Activated CD8-positive, alpha-beta T cell treated with anti-CD3 and anti-CD28 coated beads, Interleukin-2, amount 10 ng/mL, durations not matched to agents 7 days and 5 days (primary cell): ENCODE measurements at regions not wholly inside any gene's neighbourhood (a gene's known extent, or its start where the extent isn't known, plus 50 kb on each side); places are given as distances from the start of the nearest gene placed in this dataset.

ENCODE experiments used
- ATAC-seq: fragments of 150-1000 bp; cut with Tn5 transposase; one replicate; pipeline ENCODE4 v1.10.0; 2021; ENCODE audit warnings: moderate library complexity
- CTCF ChIA-PET: fragments of 350-600 bp; sonication (Branson Sonifier 250); formaldehyde crosslinking; loops from one replicate; lab custom pipeline; 2021; ENCODE audit warnings: antibody characterized with exemption; lab: Charles Lee
- POLR2A ChIA-PET: fragments of 350-600 bp; sonication (Branson Sonifier 250); formaldehyde crosslinking; loops from one replicate; lab custom pipeline; 2021; ENCODE audit warnings: antibody characterized with exemption; lab: Charles Lee
- DNase-seq: peaks from one replicate; pipeline ENCODE4 v3.0.0-alpha.2; 2020
- H3K27ac Mint-ChIP-seq: one replicate; pipeline ENCODE4 v1.8.0; 2021; ENCODE audit warnings: mild to moderate bottlenecking, mixed read lengths
- H3K27me3 Mint-ChIP-seq: one replicate; pipeline ENCODE4 v1.8.0; 2021; ENCODE audit warnings: low read depth, mixed read lengths
- H3K36me3 Mint-ChIP-seq: one replicate; pipeline ENCODE4 v1.8.0; 2021; ENCODE audit warnings: low read depth, mixed read lengths
- H3K4me1 Mint-ChIP-seq: one replicate; pipeline ENCODE4 v1.8.0; 2021; ENCODE audit warnings: low read depth, mixed read lengths
- H3K4me3 Mint-ChIP-seq: one replicate; pipeline ENCODE4 v1.8.0; 2021; ENCODE audit warnings: mild to moderate bottlenecking, mixed read lengths
- H3K9me3 Mint-ChIP-seq: one replicate; pipeline ENCODE4 v1.8.0; 2022; ENCODE audit warnings: mixed read lengths; ENCODE audit not compliant: insufficient read depth

- H3K27me3 Mint-ChIP-seq: no peaks in the 10 kb centered on the region
- no peak overlapping the region for H3K4me3 Mint-ChIP-seq
- ChIA-PET POLR2A (no interaction called here), CTCF (no interaction called here)
- H3K36me3 Mint-ChIP-seq: no peaks in the 10 kb centered on the region
- H3K4me1 Mint-ChIP-seq: no peaks in the 10 kb centered on the region
- H3K27ac Mint-ChIP-seq: no peak overlapping the region
- DNase-seq (no peak), ATAC-seq (no peak)
- no peaks in the 10 kb centered on the region for H3K9me3 Mint-ChIP-seq
Observed at GRCh38 chr2:194151231-194151630, 1505.8 kb upstream of the SLC39A10 start.

- Mint-ChIP-seq H3K4me3 (no peak overlapping the region), H3K27me3 (no peaks in the 10 kb centered on the region), H3K36me3 (no peaks in the 10 kb centered on the region), H3K4me1 (no peaks in the 10 kb centered on the region), H3K27ac (no peak overlapping the region), H3K9me3 (no peaks in the 10 kb centered on the region)
- POLR2A ChIA-PET: no interaction called here
- CTCF ChIA-PET: no interaction called here
- DNase-seq (no peak), ATAC-seq (no peak)
Observed at GRCh38 chr2:194135463-194135862, 1521.6 kb upstream of the SLC39A10 start.

GRCh38 chr2:194128810-194129209 lies 1528.2 kb upstream of the SLC39A10 start:
- ATAC-seq (no peak), DNase-seq (no peak)
- no peaks in the 10 kb centered on the region for H3K9me3 Mint-ChIP-seq
- ChIA-PET CTCF (no interaction called here), POLR2A (no interaction called here)
- H3K4me3 Mint-ChIP-seq: no peak overlapping the region
- H3K36me3 Mint-ChIP-seq: no peaks in the 10 kb centered on the region
- no peak overlapping the region for H3K27ac Mint-ChIP-seq
- H3K27me3 Mint-ChIP-seq: no peaks in the 10 kb centered on the region
- H3K4me1 Mint-ChIP-seq: no peaks in the 10 kb centered on the region

- ATAC-seq (no peak), DNase-seq (no peak)
- Mint-ChIP-seq H3K36me3 (no peaks in the 10 kb centered on the region), H3K27ac (no peak overlapping the region), H3K4me1 (no peaks in the 10 kb centered on the region), H3K27me3 (no peaks in the 10 kb centered on the region), H3K4me3 (no peak overlapping the region), H3K9me3 (no peaks in the 10 kb centered on the region)
- POLR2A ChIA-PET: no interaction called here
- CTCF ChIA-PET: no interaction called here
Observed at GRCh38 chr2:194126418-194126817, 1530.6 kb upstream of the SLC39A10 start.

- no peaks in the 10 kb centered on the region for H3K9me3 Mint-ChIP-seq
- no peak for ATAC-seq
- DNase-seq: no peak
- no peaks in the 10 kb centered on the region for H3K27me3 Mint-ChIP-seq
- H3K4me1 Mint-ChIP-seq: no peaks in the 10 kb centered on the region
- H3K4me3 Mint-ChIP-seq: no peak overlapping the region
- ChIA-PET POLR2A (no interaction called here), CTCF (no interaction called here)
- no peaks in the 10 kb centered on the region for H3K36me3 Mint-ChIP-seq
- H3K27ac Mint-ChIP-seq: no peak overlapping the region
Observed at GRCh38 chr2:194116861-194117260, 1540.2 kb upstream of the SLC39A10 start.

- DNase-seq (no peak), ATAC-seq (no peak)
- Mint-ChIP-seq H3K9me3 (no peaks in the 10 kb centered on the region), H3K4me1 (no peaks in the 10 kb centered on the region), H3K36me3 (no peaks in the 10 kb centered on the region), H3K4me3 (no peak overlapping the region), H3K27me3 (no peaks in the 10 kb centered on the region), H3K27ac (no peak overlapping the region)
- POLR2A ChIA-PET: no interaction called here
- CTCF ChIA-PET: no interaction called here
Observed at GRCh38 chr2:194105358-194105757, 1551.7 kb upstream of the SLC39A10 start.

- no peak for ATAC-seq
Observed at GRCh38 chr2:194104687-194105086, 1552.3 kb upstream of the SLC39A10 start.

GRCh38 chr2:194103941-194104659 lies 1552.9 kb upstream of the SLC39A10 start:
- Mint-ChIP-seq H3K4me3 (no peak overlapping the region), H3K27ac (no peak overlapping the region), H3K27me3 (no peaks in the 10 kb centered on the region), H3K9me3 (no peaks in the 10 kb centered on the region), H3K4me1 (no peaks in the 10 kb centered on the region), H3K36me3 (no peaks in the 10 kb centered on the region)
- POLR2A ChIA-PET: no interaction called here
- ATAC-seq (no peak), DNase-seq (no peak)
- CTCF ChIA-PET: no interaction called here

More at GRCh38 chr2:194104687-194105086, 1552.3 kb upstream of the SLC39A10 start:
- no peak overlapping the region for H3K4me3 Mint-ChIP-seq
- no peaks in the 10 kb centered on the region for H3K9me3 Mint-ChIP-seq
- H3K27ac Mint-ChIP-seq: no peak overlapping the region
- ChIA-PET CTCF (no interaction called here), POLR2A (no interaction called here)
- no peaks in the 10 kb centered on the region for H3K36me3 Mint-ChIP-seq
- no peaks in the 10 kb centered on the region for H3K4me1 Mint-ChIP-seq
- no peak for DNase-seq
- H3K27me3 Mint-ChIP-seq: no peaks in the 10 kb centered on the region

- ChIA-PET CTCF (no interaction called here), POLR2A (no interaction called here)
- ATAC-seq (no peak), DNase-seq (no peak)
- Mint-ChIP-seq H3K27ac (no peak overlapping the region), H3K4me1 (no peaks in the 10 kb centered on the region), H3K4me3 (no peak overlapping the region), H3K36me3 (no peaks in the 10 kb centered on the region), H3K9me3 (no peaks in the 10 kb centered on the region), H3K27me3 (no peaks in the 10 kb centered on the region)
Observed at GRCh38 chr2:194102546-194102945, 1554.5 kb upstream of the SLC39A10 start.

GRCh38 chr2:194100201-194100600 lies 1556.8 kb upstream of the SLC39A10 start:
- Mint-ChIP-seq H3K27me3 (no peaks in the 10 kb centered on the region), H3K4me1 (no peaks in the 10 kb centered on the region), H3K9me3 (no peaks in the 10 kb centered on the region), H3K27ac (no peak overlapping the region), H3K36me3 (no peaks in the 10 kb centered on the region), H3K4me3 (no peak overlapping the region)
- no peak for DNase-seq
- POLR2A ChIA-PET: no interaction called here
- CTCF ChIA-PET: no interaction called here
- no peak for ATAC-seq

- Mint-ChIP-seq H3K9me3 (no peaks in the 10 kb centered on the region), H3K27me3 (no peaks in the 10 kb centered on the region), H3K27ac (no peak overlapping the region), H3K4me1 (no peaks in the 10 kb centered on the region), H3K4me3 (no peak overlapping the region), H3K36me3 (no peaks in the 10 kb centered on the region)
- no peak for ATAC-seq
- ChIA-PET POLR2A (no interaction called here), CTCF (no interaction called here)
- no peak for DNase-seq
Observed at GRCh38 chr2:194096402-194096801, 1560.6 kb upstream of the SLC39A10 start.

- H3K36me3 Mint-ChIP-seq: no peaks in the 10 kb centered on the region
- no peak overlapping the region for H3K27ac Mint-ChIP-seq
- ChIA-PET POLR2A (no interaction called here), CTCF (no interaction called here)
- DNase-seq (no peak), ATAC-seq (no peak)
- no peaks in the 10 kb centered on the region for H3K4me1 Mint-ChIP-seq
- no peaks in the 10 kb centered on the region for H3K9me3 Mint-ChIP-seq
- no peaks in the 10 kb centered on the region for H3K27me3 Mint-ChIP-seq
- H3K4me3 Mint-ChIP-seq: no peak overlapping the region
Observed at GRCh38 chr2:194095359-194095758, 1561.7 kb upstream of the SLC39A10 start.
